ENCODE measurements at regions not wholly inside any gene's neighbourhood (a gene's known extent, or its start where the extent isn't known, plus 50 kb on each side); places are given as distances from the start of the nearest gene placed in this dataset.

DNA sequence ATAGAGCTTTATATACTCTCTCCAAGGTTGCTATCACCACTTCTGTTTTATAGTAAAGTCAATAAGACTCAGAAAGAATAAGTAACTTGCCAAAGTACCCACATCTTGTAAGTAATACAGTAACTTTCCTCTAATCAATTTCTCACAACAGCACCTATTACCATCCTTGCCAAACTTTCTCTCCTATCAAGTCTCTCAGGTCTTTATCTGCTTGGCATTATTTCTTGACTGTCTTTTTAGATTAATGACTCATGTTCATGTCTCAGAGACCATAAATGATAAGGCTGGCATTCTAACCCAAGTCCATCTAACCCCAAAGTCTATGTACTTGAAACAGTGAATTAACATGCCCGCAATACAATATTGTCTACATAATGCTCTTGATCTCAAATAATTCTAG lies 618.0 kb upstream of the ZEB2 start:
- H3K4me3 Mint-ChIP-seq: no peak overlapping the region
- intact Hi-C loops (cut with micrococcal nuclease): no loop called here
- no peak overlapping the region for H3K27ac Mint-ChIP-seq
- DNase-seq: no peak
- no peaks in the 10 kb centered on the region for H3K27me3 Mint-ChIP-seq
- H3K4me1 Mint-ChIP-seq: no peaks in the 10 kb centered on the region
- H3K9me3 Mint-ChIP-seq: no peaks in the 10 kb centered on the region
- H3K36me3 Mint-ChIP-seq (ENCODE audit: low read depth): no peaks in the 10 kb centered on the region

DNA sequence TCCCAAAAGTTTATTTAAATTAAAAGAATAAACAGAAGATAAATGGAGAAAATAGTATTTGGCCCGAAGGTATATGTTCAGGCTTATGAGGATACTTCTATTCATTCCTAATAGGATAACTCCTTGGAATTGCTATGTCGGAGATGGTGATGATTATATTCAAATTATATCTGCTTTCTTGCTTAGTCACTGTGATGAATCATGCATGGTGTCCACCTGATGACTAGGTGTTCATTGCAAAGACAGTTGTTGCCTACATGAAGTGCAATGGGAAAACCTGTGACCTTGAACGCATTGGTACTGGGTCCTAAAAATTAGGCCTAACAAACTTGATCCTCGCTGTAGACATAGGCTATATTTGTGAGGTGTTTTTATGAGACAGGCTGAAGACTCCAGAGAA lies 617.3 kb upstream of the ZEB2 start:
- H3K4me1 Mint-ChIP-seq: no peaks in the 10 kb centered on the region
- H3K36me3 Mint-ChIP-seq (ENCODE audit: low read depth): no peaks in the 10 kb centered on the region
- H3K27ac Mint-ChIP-seq: no peak overlapping the region
- H3K4me3 Mint-ChIP-seq: no peak overlapping the region
- intact Hi-C loops (cut with micrococcal nuclease): no loop called here
- no peaks in the 10 kb centered on the region for H3K9me3 Mint-ChIP-seq
- no peak for DNase-seq
- H3K27me3 Mint-ChIP-seq: no peaks in the 10 kb centered on the region

DNA sequence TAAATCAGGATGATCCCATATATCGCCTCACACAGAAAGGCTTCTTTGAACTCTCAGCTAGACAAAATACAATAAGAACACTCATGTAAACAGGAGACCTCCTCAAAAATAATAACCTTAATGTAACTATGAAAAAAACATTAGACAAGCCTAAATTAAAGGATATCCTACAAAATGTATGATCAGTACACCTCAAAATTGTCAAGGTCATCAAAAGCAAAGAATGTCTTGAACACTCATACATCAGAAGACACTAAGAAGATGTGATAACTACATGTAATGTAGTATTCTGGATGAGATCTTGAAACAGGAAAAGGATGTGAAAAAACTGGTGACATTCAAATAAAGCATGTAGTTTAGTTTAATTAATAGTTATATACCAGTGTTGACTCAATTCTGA lies 616.8 kb upstream of the ZEB2 start:
- intact Hi-C loops (cut with micrococcal nuclease): no loop called here
- Mint-ChIP-seq H3K9me3 (no peaks in the 10 kb centered on the region), H3K4me1 (no peaks in the 10 kb centered on the region), H3K4me3 (no peak overlapping the region), H3K27me3 (no peaks in the 10 kb centered on the region), H3K36me3 (ENCODE audit: low read depth) (no peaks in the 10 kb centered on the region), H3K27ac (no peak overlapping the region)
- DNase-seq: no peak

DNA sequence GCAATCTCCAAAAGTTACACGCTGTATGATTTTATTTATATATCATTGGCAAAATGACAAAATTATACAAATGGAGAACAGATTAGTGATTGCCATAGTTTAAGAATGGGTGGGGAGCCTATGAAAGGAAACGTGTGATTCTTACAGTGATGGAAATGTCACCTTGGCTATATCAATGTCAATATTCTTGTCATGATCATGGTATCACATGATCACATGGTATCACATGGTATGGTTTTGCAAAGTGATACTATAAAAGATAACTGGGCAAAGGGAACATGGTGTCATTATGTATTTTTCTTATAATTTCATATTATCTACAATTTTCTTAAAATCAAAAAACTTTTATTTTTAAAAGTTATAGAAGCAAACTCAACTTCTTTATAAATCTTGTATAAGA lies 606.2 kb upstream of the ZEB2 start:
- intact Hi-C loops (cut with micrococcal nuclease): no loop called here
- Mint-ChIP-seq H3K9me3 (no peaks in the 10 kb centered on the region), H3K4me3 (no peak overlapping the region), H3K36me3 (ENCODE audit: low read depth) (no peaks in the 10 kb centered on the region), H3K27ac (no peak overlapping the region), H3K27me3 (no peaks in the 10 kb centered on the region), H3K4me1 (no peaks in the 10 kb centered on the region)
- no peak for DNase-seq

DNA sequence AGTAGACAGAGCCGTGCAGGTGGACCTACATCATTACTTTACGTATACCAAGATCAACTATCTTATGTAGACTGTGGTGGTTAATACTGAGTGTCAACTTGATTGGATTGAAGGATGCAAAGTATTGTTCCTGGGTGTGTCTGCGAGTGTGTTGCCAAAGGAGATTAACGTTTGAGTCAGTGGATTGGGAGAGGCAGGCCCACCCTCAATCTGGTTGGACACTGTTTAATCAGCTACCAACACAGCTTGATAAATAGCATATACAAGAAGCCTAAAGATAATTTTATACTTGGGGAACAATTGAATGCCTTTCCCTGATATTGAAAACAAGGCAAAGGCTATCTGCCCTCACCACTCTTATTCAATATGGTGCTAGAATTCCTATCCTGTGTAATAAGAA lies 604.2 kb upstream of the ZEB2 start:
- intact Hi-C loops (cut with micrococcal nuclease): no loop called here

DNA sequence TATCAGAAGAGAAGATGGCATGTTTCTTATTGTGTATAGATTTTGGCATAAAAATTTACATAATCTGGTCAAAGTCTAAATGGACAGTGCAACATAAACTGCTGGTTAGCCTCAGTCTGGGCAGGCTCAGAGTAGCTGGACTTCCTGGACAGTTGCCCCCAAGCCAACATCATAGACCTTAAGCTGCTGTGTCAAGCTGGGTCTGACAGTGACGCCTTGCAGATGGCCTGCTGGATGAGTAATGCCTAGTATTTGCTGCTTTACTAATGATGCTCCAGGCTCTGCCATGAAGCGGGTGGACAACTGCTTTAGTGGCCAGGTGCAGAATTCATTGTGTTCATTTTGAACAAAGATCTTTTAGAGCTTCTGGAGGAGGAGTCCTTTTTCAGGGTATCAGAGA lies 603.7 kb upstream of the ZEB2 start:
- no peak overlapping the region for H3K4me3 Mint-ChIP-seq
- intact Hi-C loops (cut with micrococcal nuclease): no loop called here
- no peaks in the 10 kb centered on the region for H3K27me3 Mint-ChIP-seq
- no peak overlapping the region for H3K27ac Mint-ChIP-seq
- H3K36me3 Mint-ChIP-seq (ENCODE audit: low read depth): no peaks in the 10 kb centered on the region
- no peak for DNase-seq
- H3K9me3 Mint-ChIP-seq: peaks cover 2% of the 10 kb centered on the region
- H3K4me1 Mint-ChIP-seq: no peaks in the 10 kb centered on the region

More for the DNA sequence above, 604.2 kb upstream of the ZEB2 start:
- DNase-seq: no peak
- Mint-ChIP-seq H3K4me1 (no peaks in the 10 kb centered on the region), H3K36me3 (ENCODE audit: low read depth) (no peaks in the 10 kb centered on the region), H3K9me3 (no peaks in the 10 kb centered on the region), H3K27me3 (no peaks in the 10 kb centered on the region), H3K4me3 (no peak overlapping the region), H3K27ac (no peak overlapping the region)

DNA sequence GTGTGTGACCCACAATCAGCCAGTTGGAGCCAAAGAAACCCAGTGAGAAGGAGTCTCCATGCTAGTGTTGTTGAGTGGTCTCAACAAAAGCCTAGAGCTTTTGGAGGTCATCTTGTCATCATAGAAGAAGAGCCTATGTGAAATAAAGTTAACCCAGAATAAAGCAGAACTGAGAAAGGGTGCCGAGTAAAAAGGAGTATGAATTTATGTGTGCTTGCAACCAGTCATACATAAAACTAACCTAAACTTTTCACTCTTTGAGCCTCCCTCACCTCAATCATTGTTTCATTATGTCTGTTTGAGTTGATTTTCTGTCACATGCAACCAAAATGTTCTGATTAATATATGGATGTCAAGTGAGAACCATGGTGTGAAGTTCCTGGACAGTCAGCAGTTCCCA lies 599.3 kb upstream of the ZEB2 start:
- Mint-ChIP-seq H3K4me1 (no peaks in the 10 kb centered on the region), H3K27ac (no peak overlapping the region), H3K4me3 (no peak overlapping the region), H3K36me3 (ENCODE audit: low read depth) (no peaks in the 10 kb centered on the region), H3K9me3 (peaks cover 8% of the 10 kb centered on the region), H3K27me3 (no peaks in the 10 kb centered on the region)
- intact Hi-C loops (cut with micrococcal nuclease): no loop called here
- no peak for DNase-seq

DNA sequence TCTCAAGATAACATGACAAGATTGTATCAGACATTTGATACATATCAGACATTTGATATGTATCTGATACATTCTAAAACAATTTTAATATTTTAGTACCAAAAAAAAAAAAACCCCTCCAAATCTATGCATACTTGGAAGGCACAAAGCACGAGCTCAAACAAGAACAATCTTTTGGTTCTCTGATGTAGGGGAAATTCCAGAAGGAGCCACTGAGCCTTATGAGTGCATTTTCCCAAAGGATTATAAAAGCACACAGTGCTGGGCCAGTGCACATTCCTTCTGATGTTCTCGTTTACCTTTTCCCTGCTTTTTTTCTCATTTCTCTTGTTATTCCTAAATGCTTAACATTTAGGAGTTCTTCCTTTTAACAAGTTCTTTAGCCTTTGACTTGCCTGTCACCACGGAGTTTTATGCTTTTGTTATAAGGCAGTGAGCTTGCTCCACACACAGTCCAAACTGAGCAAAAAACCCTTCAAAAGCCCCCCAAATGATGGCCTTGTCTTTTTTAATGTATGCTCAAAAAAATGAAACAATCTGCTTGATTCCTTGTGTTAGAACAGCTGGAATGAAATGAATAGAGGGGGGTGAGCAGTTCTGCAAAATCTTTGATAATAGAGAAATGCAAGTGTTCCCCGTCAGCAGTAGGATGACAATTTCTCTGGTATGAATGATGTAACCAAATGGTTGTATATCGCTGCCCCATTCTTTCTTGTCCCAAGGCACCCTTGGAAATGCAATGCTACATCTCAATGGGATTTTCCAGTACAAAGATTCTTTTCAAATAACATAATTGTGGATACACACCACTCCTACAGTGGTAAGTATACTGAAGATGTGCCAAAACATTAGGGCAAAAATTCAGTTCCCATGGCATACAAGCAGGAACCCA lies 597.2 kb upstream of the ZEB2 start:
- DNase-seq: no peak
- H3K4me1 Mint-ChIP-seq: no peaks in the 10 kb centered on the region
- H3K27me3 Mint-ChIP-seq: no peaks in the 10 kb centered on the region
- H3K36me3 Mint-ChIP-seq (ENCODE audit: low read depth): no peaks in the 10 kb centered on the region
- no peak overlapping the region for H3K27ac Mint-ChIP-seq
- no peak overlapping the region for H3K4me3 Mint-ChIP-seq
- intact Hi-C loops (cut with micrococcal nuclease): no loop called here
- H3K9me3 Mint-ChIP-seq: peaks cover 8% of the 10 kb centered on the region

DNA sequence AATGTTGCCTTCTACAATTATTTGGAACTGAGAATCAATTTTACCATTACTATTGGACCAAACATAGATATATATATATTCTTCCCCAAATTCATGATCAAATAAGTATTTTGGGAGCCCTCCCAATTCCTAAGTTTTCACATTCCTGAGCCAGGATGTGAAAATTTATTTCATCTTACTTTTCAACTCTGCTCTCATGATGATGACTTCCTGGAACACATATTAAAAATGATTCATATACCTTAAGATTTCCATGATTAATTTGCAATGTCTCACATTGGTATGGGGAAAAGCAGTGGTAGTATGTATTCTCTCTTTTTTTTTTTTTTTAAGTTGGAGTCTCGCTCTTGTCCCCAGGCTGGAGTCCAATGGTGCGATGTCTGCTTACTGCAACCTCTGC lies 596.1 kb upstream of the ZEB2 start:
- intact Hi-C loops (cut with micrococcal nuclease): no loop called here

DNA sequence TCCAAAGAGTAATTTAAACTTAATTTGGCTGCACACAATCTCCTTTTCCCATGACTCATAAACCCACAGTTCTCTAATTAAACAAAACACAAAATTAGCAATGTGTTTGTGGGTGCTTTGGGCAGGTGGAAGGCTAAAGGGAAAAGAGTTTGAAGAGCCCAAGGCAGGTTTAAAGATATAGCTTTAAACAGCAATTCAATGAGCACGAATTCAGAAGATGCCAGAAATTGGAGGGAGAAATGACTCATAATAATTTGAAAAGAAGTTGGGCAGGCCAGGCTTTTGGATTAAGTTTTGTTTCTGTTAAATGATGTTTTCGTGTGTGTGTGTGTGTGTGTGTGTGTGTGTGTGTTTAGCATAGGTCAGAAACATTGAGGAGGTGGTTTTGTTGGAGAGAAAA lies 594.8 kb upstream of the ZEB2 start:
- H3K36me3 Mint-ChIP-seq (ENCODE audit: low read depth): no peaks in the 10 kb centered on the region
- H3K4me1 Mint-ChIP-seq: no peaks in the 10 kb centered on the region
- intact Hi-C loops (cut with micrococcal nuclease): no loop called here
- DNase-seq: no peak
- peaks cover 8% of the 10 kb centered on the region for H3K9me3 Mint-ChIP-seq
- H3K27me3 Mint-ChIP-seq: no peaks in the 10 kb centered on the region
- H3K27ac Mint-ChIP-seq: no peak overlapping the region
- no peak overlapping the region for H3K4me3 Mint-ChIP-seq

More for the DNA sequence above, 596.1 kb upstream of the ZEB2 start:
- Mint-ChIP-seq H3K9me3 (peaks cover 8% of the 10 kb centered on the region), H3K4me1 (no peaks in the 10 kb centered on the region), H3K36me3 (ENCODE audit: low read depth) (no peaks in the 10 kb centered on the region), H3K4me3 (no peak overlapping the region), H3K27ac (no peak overlapping the region), H3K27me3 (no peaks in the 10 kb centered on the region)
- no peak for DNase-seq

DNA sequence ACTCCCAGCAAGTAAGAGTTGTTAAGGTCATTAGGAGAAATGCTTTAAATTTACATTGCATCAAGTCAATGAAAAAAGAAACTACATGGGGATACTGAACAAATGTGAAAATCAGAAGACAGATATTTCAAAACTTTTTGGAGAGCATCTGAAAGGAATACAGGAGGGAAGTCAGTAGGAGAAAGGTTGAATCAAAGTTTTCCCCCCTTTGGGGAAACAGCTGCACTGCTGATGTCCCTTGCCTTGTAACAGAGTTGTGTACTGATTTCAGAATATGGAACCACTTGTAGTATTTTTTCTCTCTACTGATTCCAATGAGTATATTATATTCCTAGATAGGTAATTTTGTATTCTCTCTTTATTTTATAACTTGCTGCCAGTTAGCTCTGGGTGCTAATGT lies 592.5 kb upstream of the ZEB2 start:
- Mint-ChIP-seq H3K9me3 (no peaks in the 10 kb centered on the region), H3K36me3 (ENCODE audit: low read depth) (no peaks in the 10 kb centered on the region), H3K27me3 (no peaks in the 10 kb centered on the region), H3K27ac (no peak overlapping the region), H3K4me1 (no peaks in the 10 kb centered on the region), H3K4me3 (no peak overlapping the region)
- DNase-seq: no peak
- intact Hi-C loops (cut with micrococcal nuclease): no loop called here

DNA sequence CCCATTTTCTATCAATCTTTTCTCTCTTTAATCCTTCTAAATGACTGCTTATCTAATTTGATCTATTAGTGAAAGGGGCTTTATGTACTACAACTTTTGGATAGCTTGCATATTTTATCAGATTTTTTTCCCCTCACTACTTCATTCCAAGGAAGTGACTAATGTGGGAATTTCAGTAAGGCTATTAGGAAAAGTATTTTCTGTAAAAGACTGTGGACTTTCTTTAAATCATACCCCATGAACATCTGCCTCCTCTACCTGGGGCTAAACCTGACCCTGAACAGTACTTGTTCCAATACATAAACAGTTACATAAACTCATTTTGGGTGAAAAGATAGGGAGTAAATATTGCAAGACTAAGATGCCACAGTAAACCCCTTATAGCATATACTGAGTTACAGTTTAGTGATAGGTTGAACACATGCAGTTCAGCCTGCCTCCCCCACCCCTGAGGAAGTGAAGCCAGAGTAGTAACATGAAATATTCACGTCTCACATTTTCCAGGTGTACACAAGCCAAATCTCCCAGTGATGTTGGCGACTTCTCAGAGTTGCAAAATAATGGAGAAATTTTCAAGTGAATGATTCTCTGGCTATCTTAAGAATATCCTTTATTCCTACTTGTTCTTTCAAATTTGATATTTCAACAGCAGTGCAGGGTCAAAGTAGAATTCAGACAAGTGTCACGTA lies 590.9 kb upstream of the ZEB2 start:
- H3K9me3 Mint-ChIP-seq: no peaks in the 10 kb centered on the region
- no peaks in the 10 kb centered on the region for H3K36me3 Mint-ChIP-seq (ENCODE audit: low read depth)
- no peaks in the 10 kb centered on the region for H3K27me3 Mint-ChIP-seq
- no peak overlapping the region for H3K27ac Mint-ChIP-seq
- no peaks in the 10 kb centered on the region for H3K4me1 Mint-ChIP-seq
- no peak for DNase-seq
- intact Hi-C loops (cut with micrococcal nuclease): no loop called here
- H3K4me3 Mint-ChIP-seq: no peak overlapping the region

DNA sequence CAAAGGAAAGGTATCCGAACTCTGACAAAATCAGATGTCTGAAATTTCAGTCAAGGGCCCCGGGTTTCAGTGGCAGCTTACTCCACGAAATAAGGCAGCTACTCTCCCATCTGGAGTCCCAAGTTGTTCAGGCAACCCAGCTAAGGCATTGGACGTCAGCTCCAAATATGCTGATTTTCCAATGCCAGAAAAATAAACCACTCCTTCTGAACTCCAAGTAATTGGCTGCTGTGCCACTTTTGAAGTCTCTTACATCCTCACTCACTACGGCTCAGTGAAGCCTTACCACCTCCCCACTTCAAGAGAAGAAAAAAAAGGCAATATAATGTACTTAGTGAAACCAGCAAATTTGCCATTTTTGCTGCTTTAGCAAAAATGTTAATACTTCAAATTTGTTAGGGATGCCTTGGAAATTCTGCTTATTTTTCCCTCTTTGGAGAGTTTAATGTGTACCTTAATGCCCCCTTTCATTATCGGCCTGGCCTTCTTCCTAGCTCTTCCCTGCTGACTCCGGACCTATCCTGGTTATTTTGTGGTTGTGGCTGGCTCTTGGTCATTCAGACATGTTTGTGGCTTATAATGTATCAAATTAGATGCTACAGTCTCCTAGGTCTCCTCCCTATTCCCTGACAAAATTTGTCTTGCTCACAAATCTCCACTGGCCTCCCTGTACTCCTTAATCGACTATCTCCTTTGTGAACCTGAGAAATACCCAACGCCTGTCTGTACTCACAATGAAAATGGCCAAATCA lies 589.2 kb upstream of the ZEB2 start:
- no peak overlapping the region for H3K27ac Mint-ChIP-seq
- H3K36me3 Mint-ChIP-seq (ENCODE audit: low read depth): no peaks in the 10 kb centered on the region
- H3K4me1 Mint-ChIP-seq: no peaks in the 10 kb centered on the region
- intact Hi-C loops (cut with micrococcal nuclease): no loop called here
- H3K9me3 Mint-ChIP-seq: no peaks in the 10 kb centered on the region
- no peak overlapping the region for H3K4me3 Mint-ChIP-seq
- DNase-seq: no peak
- H3K27me3 Mint-ChIP-seq: no peaks in the 10 kb centered on the region

DNA sequence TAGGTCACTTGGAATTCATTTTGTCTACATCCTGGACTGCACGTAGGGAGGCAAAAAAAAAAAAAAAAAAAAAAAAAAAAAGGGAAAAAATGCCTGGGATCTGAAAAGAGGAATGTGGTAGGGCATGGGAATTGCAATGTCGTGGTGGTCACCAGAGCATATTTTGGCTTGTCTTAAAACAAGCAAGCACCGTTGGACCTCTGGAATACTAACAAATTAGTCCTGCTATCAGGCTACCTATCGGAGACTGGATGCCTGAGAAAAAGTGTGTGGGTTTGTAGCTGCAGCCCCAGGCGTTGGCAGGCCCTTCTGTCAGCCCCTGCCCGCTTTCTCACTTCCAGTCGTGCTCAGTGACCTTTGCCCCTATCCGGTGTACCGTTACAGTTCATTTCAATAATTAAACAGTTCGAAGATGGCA lies 588.5 kb upstream of the ZEB2 start:
- no peaks in the 10 kb centered on the region for H3K27me3 Mint-ChIP-seq
- H3K4me1 Mint-ChIP-seq: no peaks in the 10 kb centered on the region
- DNase-seq: no peak
- H3K27ac Mint-ChIP-seq: no peak overlapping the region
- H3K36me3 Mint-ChIP-seq (ENCODE audit: low read depth): no peaks in the 10 kb centered on the region
- H3K9me3 Mint-ChIP-seq: no peaks in the 10 kb centered on the region
- intact Hi-C loops (cut with micrococcal nuclease): no loop called here
- H3K4me3 Mint-ChIP-seq: no peak overlapping the region
